ENCODE measurements at regions not wholly inside any gene's neighbourhood (a gene's known extent, or its start where the extent isn't known, plus 50 kb on each side); places are given as distances from the start of the nearest gene placed in this dataset.

- TF ChIP-seq CTCF (IDR thresholded peaks at IDR 0.05) (no peak), POLR2A (IDR thresholded peaks at IDR 0.05) (no peak)
- no peak overlapping the region for H3K27ac ChIP-seq
- no peaks in the 10 kb centered on the region for H3K36me3 ChIP-seq
- intact Hi-C loops (cut with DNase I): no loop called here
- no peaks in the 10 kb centered on the region for H3K9me3 ChIP-seq
- 82% methylated on average over 6 of the region's 6 CpGs for WGBS, 2 donors
- no peaks in the 10 kb centered on the region for H3K4me1 ChIP-seq
- DNase-seq: no peak
- no peak overlapping the region for H3K4me3 ChIP-seq (replicated peaks in 1 of 3)
- H3K27me3 ChIP-seq: no peaks in the 10 kb centered on the region
Measured at GRCh38 chr3:30505866-30506520, 100.4 kb upstream of the TGFBR2 start.

- H3K4me3 ChIP-seq (replicated peaks in 1 of 3): no peak overlapping the region
- DNase-seq: no peak
- no peaks in the 10 kb centered on the region for H3K4me1 ChIP-seq
- no peaks in the 10 kb centered on the region for H3K9me3 ChIP-seq
- TF ChIP-seq POLR2A (IDR thresholded peaks at IDR 0.05) (no peak), CTCF (IDR thresholded peaks at IDR 0.05) (no peak)
- WGBS, 2 donors: 89 to 90% methylated on average over 3 of the region's 3 CpGs
- H3K36me3 ChIP-seq: no peaks in the 10 kb centered on the region
- H3K27ac ChIP-seq: no peak overlapping the region
- intact Hi-C loops (cut with DNase I): no loop called here
- H3K27me3 ChIP-seq: no peaks in the 10 kb centered on the region
Measured at GRCh38 chr3:30508339-30508738, 98.1 kb upstream of the TGFBR2 start.

GRCh38 chr3:30510596-30510995 is 95.8 kb upstream of the TGFBR2 start:
- Histone ChIP-seq H3K4me3 (replicated peaks in 1 of 3) (no peak overlapping the region), H3K27me3 (no peaks in the 10 kb centered on the region), H3K4me1 (no peaks in the 10 kb centered on the region), H3K27ac (no peak overlapping the region), H3K9me3 (no peaks in the 10 kb centered on the region), H3K36me3 (no peaks in the 10 kb centered on the region)
- intact Hi-C loops (cut with DNase I): no loop called here
- no peak for TF ChIP-seq CTCF (IDR thresholded peaks at IDR 0.05)
- no peak for TF ChIP-seq POLR2A (IDR thresholded peaks at IDR 0.05)
- DNase-seq: no peak
- 94 to 97% methylated on average over 3 of the region's 3 CpGs for WGBS, 2 donors

- H3K36me3 ChIP-seq: no peaks in the 10 kb centered on the region
- 80 to 88% methylated on average over 9 of the region's 9 CpGs for WGBS, 2 donors
- TF ChIP-seq CTCF (IDR thresholded peaks at IDR 0.05): no peak
- no peak for TF ChIP-seq POLR2A (IDR thresholded peaks at IDR 0.05)
- H3K9me3 ChIP-seq: no peaks in the 10 kb centered on the region
- no peak for DNase-seq
- no peak overlapping the region for H3K4me3 ChIP-seq (replicated peaks in 1 of 3)
- intact Hi-C loops (cut with DNase I): no loop called here
- no peak overlapping the region for H3K27ac ChIP-seq
- H3K4me1 ChIP-seq: no peaks in the 10 kb centered on the region
- H3K27me3 ChIP-seq: no peaks in the 10 kb centered on the region
Measured at GRCh38 chr3:30511524-30512251, 94.7 kb upstream of the TGFBR2 start.

- H3K9me3 ChIP-seq: no peaks in the 10 kb centered on the region
- intact Hi-C loops (cut with DNase I): no loop called here
- H3K36me3 ChIP-seq: no peaks in the 10 kb centered on the region
- H3K27me3 ChIP-seq: no peaks in the 10 kb centered on the region
- TF ChIP-seq CTCF (IDR thresholded peaks at IDR 0.05) (no peak), POLR2A (IDR thresholded peaks at IDR 0.05) (no peak)
- H3K4me3 ChIP-seq (replicated peaks in 1 of 3): no peak overlapping the region
- no peak for DNase-seq
- no peaks in the 10 kb centered on the region for H3K4me1 ChIP-seq
- no peak overlapping the region for H3K27ac ChIP-seq
- WGBS, 2 donors: 50 to 57% methylated on average over 1 of the region's 1 CpG
Measured at GRCh38 chr3:30512576-30512975, 93.8 kb upstream of the TGFBR2 start.
